GM19023 (cell line): ENCODE measurements at regions not wholly inside any gene's neighbourhood (a gene's known extent, or its start where the extent isn't known, plus 50 kb on each side); places are given as distances from the start of the nearest gene placed in this dataset.
"Not testable (repeated sequence)": the region's sequence is repeated elsewhere in the genome, so short reads cannot be mapped to it uniquely, and the experiment has no call there.

Source experiments
- ATAC-seq: cut with Tn5 transposase; IDR thresholded peaks from one replicate; pipeline ENCODE4 v1.9.1; 2021; ENCODE audit warnings: mild to moderate bottlenecking, moderate library complexity; ENCODE audit not compliant: unreplicated experiment

DNA sequence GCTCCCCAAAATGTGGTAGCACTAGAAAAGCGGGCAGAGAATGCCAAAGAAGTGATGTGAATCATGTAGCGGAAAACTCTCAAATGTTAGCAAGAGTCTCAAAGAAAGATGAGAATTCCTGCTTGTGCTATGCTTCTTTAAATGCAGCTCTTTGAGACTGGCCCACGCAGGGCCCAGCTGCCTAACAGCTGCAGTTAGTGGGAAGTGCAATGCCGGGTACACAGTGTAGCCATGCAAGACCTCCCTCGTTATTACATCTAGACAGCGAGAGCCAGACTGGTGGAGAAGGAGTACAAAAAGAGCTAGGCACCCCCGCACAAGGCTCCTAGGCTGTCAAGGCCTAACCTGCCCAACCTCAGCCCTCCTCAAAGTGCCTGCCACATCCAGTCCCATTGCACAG, 201.7 kb upstream of the PRDM1 start:
- ATAC-seq, result no peak

DNA sequence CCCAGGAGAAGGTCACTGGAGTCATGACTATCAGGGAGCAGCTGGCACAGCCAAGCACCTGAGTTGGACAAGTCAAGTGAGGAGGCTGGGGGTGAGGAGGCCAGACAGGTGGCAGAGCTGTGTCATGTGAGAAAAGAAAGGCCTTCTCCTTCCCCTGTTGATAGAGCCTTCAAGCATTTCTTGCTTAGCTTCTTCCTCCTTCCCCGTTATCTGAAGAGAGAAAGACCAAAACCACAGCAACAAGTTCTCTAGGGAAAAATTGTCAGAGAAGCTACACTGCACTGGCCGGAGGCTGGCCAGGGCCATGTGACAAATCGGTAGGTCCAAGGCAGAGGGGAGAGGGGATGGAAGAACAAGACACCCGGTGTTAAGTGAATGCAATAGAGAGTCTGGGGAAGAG, 202.1 kb upstream of the PRDM1 start:
- ATAC-seq, result no peak

DNA sequence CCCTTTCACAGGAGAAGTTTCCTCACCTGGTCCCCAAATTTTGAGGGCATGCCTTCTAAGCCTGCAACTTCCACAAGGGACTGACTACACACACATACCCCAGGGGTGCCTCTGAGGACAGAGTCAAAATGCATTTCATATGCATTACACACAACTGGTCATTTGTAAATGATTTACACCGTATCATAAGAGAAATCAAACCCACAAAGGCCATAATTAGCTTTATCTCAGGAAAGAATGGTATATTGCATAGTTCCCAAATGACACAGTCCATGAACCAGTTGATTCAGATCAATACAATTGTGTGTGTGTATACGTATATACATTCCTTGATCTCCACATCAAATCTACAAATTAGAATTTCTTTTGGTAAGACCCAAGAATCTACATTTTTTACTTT, 203.3 kb upstream of the PRDM1 start:
- ATAC-seq, result no peak

DNA sequence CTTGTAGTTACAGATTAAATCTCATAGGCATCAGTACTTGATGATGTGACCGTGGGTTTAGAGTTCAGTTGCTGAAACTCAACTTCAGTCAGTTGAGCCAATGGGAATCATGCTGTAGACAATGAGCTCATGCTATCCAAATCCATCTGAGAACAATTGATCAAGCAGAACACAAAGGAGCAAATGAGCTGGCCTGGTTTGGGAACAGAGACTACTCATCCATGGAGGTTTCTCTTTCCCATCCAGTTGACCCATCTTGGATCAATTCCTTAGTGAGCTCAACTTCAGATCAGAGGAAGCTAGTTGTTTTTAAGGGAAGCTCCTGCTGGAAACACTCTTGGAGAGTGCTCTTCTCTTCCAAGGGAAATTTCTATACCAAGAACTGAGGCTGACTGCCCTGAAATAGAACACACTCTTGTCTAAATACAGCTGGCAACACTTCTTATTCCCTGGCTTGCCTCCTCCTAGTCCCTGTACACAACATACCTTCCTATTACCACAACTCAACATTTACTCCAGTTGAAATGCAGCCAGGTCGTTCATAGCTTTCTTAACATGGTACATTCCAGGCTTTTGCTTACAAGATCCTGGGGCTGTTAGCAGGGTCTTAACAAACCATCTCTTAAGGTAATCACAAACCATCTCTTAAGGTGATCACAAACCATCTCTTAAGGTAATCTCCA, 203.9 kb upstream of the PRDM1 start:
- ATAC-seq, result no peak

DNA sequence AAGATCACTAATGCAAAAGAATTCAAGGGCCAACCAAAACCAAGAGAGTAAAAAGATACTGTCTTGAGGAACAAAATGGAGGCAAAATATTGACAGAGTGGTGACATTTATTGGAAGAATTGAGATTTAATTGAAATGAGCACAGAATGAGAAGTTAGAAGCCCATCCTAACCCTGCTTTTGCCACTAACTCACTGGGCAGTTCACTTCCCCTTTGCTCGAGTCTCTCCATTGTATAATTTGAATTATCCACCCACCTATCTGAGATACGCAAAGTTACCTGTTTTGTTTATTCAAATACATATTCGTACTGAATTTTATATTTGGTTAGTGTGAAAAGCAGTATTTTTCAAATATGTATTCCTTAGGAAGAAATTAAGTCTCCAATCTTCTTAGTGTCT, 204.5 kb upstream of the PRDM1 start:
- ATAC-seq, result no peak

DNA sequence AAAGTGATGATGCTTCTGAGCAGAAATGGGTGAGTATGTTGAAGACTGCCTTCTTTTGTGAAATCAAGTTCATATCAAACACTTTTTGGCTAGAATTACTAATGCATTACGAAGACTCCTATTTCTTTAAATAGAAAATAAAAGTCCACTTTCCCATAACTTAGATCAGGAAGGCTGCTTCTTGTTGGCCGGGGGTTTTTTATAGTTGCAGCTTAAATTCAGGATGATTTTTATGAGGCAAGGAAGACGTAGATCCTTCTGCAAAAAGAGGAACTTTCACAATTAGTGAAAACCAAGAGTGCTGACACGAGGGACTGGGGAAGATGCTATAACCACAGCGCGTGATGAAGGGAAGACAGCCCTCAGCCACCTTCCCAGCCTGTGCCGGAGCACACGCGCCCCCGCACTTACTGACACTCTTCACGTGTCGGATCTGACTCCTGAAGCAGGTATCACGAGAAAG, 206.1 kb upstream of the PRDM1 start:
- ATAC-seq, result peak; percentile 45

DNA sequence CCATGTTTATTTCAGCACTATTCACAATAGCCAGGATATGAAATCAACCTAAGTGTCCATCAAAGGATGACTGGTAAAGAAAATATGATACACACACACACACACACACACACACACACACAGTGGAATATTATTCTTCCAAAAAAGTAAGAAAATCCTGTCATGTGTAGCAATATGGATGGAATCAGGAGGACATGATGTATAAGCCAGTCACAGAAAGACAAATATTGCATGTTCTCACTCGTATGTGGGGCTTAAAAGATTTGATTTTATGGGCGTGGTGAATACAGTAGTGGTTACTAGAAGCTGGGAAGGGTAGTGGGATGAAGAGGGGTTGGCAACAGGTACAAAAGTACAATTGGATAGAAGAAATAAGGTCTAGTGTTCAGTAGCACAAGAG, 207.0 kb upstream of the PRDM1 start:
- no peak for ATAC-seq

DNA sequence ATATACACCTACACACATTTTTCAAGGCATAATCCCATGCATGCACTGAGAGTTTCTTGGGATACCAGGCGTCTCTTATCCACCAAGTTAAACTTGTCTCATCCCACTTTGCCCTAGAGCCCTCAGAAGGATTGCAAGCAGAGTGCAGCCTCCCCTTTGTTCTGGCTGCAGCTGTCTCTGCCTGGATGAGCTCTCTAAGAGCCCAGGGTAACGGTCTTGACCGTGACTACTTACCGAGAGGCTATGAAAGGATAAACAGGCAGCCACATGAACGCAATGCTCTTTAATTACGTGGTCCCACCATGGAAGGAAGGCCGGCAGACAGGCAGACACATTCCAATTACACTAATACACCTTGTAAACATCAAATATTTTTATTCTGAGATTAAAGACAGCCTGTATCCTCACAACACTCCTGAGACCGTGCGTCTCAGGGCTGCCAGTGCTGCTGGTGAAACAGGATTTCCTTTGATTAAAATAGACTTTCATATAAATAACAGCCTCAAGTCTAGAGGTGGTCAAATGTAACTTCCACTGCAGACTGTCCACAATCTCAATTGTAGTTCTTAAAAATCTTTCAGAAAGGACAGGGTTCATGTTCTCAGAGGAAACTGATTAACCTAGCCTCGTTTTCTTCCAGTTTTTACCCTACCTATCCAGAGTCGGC, 210.0 kb upstream of the PRDM1 start:
- no peak for ATAC-seq

DNA sequence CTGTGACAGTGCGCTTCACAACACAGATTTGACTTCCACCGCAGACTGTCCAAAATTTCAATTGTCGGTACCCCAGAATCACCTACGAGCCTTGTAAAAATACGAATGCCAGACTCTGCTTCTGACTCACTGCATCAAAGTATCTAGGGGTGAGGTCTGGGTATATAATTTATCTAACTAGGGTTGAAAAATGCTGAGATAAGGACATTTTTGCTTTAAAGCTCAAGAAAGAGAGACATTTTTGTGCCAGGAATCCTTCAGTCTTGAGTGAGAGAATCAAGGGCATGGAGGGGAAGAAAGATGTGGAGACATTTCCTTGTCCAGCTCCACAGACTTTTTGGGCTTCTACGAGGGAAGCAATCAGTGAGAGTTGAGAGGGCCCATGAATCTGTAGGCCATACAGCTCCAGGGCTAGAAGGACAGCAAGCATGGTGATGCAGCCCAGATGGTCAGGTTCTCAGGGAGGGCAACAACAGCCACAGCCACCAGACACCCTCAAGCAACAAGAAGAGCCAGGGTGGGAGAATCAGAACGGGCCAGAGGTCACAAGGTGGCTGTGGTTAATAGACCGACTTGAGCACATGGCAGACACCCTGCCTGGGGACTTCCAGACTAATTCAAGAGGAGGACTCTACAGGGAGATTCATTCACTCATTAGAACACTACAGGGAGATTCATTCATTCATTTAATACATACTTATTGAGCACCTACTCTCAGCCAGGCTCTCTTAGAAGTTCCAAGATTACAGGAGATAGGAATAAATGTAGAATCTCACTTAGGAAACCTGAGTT, 211.1 kb upstream of the PRDM1 start:
- ATAC-seq, result no peak

DNA sequence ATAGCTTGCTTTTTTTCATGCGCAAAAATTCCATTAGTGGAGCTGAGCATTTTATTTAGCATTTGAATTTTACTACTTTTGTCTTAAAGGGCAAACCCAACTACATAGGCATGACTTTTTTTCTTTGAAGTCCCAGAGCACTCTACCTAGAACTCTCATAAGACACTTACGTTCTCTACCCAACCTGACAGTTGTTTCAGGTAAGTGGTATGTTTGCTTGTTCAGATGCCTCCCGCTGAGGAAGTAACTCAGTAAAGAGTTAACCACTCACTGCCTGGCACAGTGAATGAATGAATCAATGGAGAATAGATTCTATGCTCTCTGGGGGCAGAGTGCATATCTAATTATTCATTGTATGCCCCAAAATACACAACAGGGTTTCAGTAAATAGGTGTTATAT, 212.3 kb upstream of the PRDM1 start:
- ATAC-seq, result no peak

DNA sequence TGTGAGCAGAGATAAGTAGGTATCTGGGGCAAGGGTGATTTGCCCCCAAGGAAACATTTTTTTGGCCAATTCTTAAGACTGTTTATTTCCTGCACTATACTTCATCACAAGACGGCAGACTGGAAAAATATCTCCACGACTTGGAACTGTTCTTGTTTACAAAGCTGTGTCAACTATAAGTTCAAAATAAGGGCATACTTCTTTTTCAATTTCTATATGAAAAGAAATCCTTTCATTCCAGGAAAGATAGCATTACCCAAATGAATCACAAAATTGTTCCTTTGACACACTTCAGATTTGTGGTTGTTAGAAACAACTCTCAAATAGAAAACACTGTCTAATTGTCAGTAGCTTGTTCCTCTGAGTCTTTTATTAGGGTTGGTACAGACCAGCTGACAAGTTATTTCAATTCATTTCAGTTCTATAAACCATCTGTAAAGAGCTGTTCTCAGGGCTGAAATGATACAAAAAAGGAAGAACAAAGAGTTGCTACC, 212.9 kb upstream of the PRDM1 start:
- ATAC-seq, result no peak

DNA sequence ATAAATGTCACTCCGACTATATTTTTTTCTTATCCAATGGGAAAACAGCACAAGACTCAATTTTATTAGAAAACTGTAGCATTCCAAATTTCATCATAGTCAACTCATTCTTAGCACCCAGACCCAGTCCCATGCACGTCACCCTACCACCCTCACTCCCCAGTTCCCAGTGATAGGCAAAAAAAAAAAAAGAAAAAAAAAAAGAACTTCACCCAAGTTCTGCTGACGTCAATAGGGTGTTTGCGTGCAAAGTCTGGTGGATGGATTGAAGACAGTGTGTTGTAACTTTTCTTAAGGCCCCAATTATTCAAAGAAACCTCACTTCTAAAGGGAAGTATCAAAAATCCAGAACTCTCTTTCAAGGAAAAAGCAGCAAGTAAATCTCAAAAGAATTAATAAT, 213.9 kb upstream of the PRDM1 start:
- no peak for ATAC-seq

DNA sequence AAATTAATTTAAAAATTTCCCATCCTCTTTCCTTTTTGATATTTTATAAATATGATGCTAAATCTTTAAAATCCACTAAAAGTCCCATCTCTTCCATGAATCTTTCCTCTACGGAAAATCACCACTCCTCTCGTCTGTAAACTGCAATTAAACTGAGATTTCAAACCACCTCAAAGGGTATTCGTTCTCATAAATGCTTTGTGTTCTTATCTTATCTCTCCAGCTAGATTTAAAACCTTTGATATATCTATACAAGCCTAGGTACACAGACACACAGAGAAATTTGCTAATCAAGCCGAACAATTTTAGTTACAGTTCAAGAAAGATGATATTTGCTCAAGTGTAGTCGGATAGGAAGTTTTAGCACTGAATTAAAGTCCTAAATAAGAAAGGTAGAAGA, 214.6 kb upstream of the PRDM1 start:
- no peak for ATAC-seq

DNA sequence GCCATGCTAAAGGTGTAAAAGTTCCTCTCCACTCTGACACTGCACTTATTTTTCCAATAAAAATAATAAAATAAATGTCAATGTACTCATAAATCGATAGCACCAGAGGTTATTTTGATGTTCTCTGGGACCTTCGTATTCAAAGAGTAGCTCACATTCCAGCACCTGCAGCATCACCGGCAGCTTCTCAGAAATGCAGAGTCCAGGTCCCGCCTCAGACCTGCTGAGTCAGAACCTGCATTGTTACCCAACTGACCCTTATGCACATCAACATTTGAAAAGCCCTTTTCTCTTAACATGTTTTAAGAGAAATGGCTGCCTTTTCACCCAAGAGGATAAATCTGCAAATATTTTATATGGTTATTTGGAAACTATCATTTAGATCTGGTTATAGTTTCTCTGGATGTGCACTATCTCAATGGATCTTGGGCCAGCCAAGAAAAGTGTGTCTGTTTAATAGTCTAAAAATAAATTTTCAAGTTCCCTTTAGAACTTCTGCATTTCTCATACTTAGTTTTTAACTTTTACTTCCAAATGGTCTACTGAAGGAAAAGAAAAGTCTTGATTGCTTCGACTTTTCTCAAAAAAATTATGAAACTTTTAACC, 216.2 kb upstream of the PRDM1 start:
- ATAC-seq, result no peak

DNA sequence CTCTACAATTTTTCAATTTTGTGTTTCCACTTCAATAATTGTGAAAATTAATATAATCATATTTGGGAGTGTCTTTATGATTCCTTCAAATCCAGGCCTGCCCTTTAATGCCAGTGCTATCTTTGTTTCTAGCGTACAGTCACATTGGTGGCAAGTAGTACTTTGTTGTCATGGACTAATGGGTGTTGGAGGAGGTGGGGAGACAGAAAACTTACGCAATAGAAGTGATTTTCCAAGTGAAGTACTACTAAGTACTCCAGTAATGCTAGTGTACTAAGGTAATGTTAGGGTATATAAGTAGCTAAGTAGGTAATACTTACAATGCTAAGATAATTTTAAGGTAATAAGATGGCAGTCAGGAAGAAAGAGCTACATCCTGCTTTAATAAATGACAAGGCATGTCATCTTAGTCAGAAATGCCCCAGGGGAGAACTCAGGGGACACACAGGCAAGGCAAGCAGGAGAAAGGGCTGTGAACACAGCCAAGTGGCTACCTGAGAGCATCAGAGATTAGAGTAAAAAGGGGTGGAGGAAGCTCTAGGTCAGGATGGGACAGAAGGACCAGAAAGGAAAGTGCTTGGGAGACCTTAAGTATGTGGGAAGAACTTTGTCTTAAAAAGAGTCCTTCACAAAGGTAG, 217.2 kb upstream of the PRDM1 start:
- no peak for ATAC-seq

DNA sequence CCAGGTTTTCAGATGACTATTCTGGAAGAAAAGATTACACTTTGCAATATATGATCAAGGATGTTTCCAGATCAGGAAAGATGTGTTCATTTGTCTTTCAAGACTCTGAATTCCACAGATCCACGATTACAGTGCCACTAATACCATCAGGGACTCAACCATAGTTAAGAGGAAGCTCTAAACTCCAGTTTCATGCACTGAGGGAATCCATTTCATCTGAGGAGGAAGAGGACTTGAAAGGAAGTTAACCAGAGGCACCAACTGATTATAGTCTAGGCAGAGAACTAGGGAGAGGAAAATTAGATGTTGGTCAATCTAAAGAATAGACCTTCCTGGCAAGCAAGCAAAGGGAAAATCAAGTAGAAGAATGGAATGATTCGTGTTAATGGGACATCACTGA, 218.3 kb upstream of the PRDM1 start:
- no peak for ATAC-seq

DNA sequence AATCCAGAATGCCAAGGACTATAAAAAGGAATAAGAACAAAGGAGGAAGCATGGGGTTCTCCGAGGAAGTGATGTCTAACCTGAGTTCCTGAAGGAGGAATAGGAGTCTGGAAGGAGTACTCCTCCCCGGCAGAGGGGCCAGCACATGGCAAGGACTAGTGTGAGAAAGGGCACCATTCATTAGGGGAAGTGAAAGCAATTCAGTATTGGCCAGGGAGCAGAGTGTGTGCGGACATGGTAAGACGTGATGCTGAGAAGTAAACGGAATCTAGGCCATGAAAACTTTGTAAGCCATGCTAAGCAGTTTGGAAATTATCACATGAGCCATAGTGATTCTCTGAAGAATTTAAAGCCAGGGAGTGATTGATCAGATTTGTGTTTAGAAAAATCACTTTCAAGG, 218.9 kb upstream of the PRDM1 start:
- no peak for ATAC-seq

DNA sequence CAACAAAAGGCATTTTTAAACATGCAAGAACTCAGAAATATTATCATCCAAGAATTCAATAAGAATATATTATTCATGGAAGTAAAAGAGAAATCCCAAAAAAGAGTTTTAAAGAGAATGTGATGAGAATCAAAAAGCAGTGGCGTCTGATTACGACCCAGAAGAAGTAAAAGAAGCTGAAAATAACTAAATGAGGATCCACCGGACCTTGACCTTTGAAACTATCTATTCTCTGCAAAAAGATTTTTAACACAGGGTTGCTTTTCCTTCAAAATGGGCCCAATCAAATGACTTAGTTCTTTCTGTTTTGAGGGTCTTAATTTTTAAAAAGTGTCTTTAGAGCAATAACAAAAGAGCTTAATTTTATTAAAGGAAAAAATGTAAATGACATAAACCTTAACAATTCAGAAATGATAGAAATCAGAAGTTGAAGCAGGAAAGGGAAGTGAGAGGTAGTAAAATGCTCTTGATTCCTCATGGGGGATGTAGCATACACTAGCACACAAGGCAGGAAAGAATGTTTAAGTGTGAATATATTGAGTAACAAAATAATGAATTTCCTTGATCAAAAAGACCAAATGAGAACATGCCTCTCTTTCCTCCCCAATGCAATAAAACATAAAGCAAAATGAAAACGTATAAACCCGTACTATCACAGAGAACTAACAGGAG, 223.1 kb upstream of the PRDM1 start:
- ATAC-seq, result no peak

DNA sequence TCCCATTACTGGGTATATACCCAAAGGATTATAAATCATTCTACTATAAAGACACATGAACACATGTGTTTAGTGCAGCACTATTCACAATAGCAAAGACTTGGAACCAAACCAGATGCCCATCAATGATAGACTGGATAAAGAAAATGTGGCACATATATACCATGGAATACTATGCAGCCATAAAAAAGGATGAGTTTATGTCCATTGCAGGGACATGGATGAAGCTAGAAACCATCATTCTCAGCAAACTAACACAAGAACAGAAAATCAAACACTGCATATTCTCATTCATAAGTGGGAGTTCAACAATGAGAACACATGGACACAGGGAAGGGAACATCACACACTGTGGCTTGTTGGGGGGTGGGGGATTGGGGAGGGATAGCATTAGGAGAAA, 225.2 kb upstream of the PRDM1 start:
- not testable (repeated sequence) for ATAC-seq

DNA sequence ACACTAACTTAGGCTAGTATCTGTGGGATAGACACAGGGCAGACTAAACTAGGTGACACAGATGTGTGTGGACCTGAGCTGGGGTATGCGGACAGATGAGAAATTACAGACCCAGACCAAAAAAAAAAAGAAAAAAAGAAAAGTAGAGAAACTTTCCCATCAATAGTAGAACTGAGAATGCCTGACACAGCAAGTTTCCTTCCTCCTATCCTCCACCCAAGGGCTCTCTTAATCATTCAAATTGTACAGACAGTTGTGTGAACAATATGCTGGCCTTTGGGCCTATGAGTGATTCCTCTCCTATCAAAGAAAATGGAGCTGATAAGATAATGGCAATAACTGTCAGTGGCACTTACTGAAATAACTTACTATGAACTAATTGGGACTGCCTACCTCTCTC, 226.7 kb upstream of the PRDM1 start:
- no peak for ATAC-seq
